HFFc6 (cell line): ENCODE measurements at regions not wholly inside any gene's neighbourhood (a gene's known extent, or its start where the extent isn't known, plus 50 kb on each side); places are given as distances from the start of the nearest gene placed in this dataset.

Experiments used
- DNase-seq: peaks from one replicate; pipeline ENCODE4 v3.0.0-alpha.2; 2018
- H3K27ac Mint-ChIP-seq: 2 replicates; pipeline ENCODE4 v1.8.0; 2020; ENCODE audit warnings: mild to moderate bottlenecking, mixed read lengths
- H3K27me3 Mint-ChIP-seq: 2 replicates; pipeline ENCODE4 v1.8.0; 2021; ENCODE audit warnings: mild to moderate bottlenecking, moderate library complexity, mixed read lengths; ENCODE audit not compliant: insufficient read depth
- H3K36me3 Mint-ChIP-seq: 2 replicates; pipeline ENCODE4 v1.8.0; 2021; ENCODE audit warnings: low read depth, mixed read lengths
- H3K4me1 Mint-ChIP-seq: 2 replicates; pipeline ENCODE4 v1.8.0; 2020; ENCODE audit warnings: low read depth, mixed read lengths
- H3K4me3 Mint-ChIP-seq: 2 replicates; pipeline ENCODE4 v1.8.0; 2020; ENCODE audit warnings: mild to moderate bottlenecking, moderate library complexity, mixed read lengths
- H3K9me3 Mint-ChIP-seq: 2 replicates; pipeline ENCODE4 v1.8.0; 2020; ENCODE audit warnings: mild to moderate bottlenecking, mixed read lengths
- CTCF ChIP-seq: fragments of 200-600 bp; sonication (generic); IDR thresholded peaks from 2 replicates; pipeline ENCODE4 v1.5.0; 2021; ENCODE audit warnings: antibody characterized with exemption, mild to moderate bottlenecking

GRCh38 chr20:59520814-59521213 is 83.5 kb upstream of the PHACTR3 start:
- H3K4me3 Mint-ChIP-seq: no peak overlapping the region
- no peak for DNase-seq
- H3K27ac Mint-ChIP-seq: no peak overlapping the region
- no peak for TF ChIP-seq CTCF
- H3K4me1 Mint-ChIP-seq: no peaks in the 10 kb centered on the region
- H3K9me3 Mint-ChIP-seq: no peaks in the 10 kb centered on the region
- no peaks in the 10 kb centered on the region for H3K36me3 Mint-ChIP-seq
- peaks cover 12% of the 10 kb centered on the region for H3K27me3 Mint-ChIP-seq

- H3K27ac Mint-ChIP-seq: no peak overlapping the region
- no peaks in the 10 kb centered on the region; the same call in 1 of the 2 replicates for H3K9me3 Mint-ChIP-seq
- peaks cover 4% of the 10 kb centered on the region for H3K27me3 Mint-ChIP-seq
- DNase-seq: no peak
- H3K4me1 Mint-ChIP-seq: no peaks in the 10 kb centered on the region
- TF ChIP-seq CTCF: peak; percentile 80
- no peaks in the 10 kb centered on the region for H3K36me3 Mint-ChIP-seq
- no peak overlapping the region for H3K4me3 Mint-ChIP-seq
Measured at GRCh38 chr20:59525500-59526241, 78.7 kb upstream of the PHACTR3 start.

GRCh38 chr20:59526242-59527225 is 77.8 kb upstream of the PHACTR3 start:
- Mint-ChIP-seq H3K27ac (no peak overlapping the region), H3K27me3 (peaks cover 4% of the 10 kb centered on the region), H3K36me3 (no peaks in the 10 kb centered on the region), H3K4me1 (no peaks in the 10 kb centered on the region), H3K4me3 (no peak overlapping the region), H3K9me3 (no peaks in the 10 kb centered on the region; the same call in 1 of the 2 replicates)
- peak; percentile 51 for TF ChIP-seq CTCF
- no peak for DNase-seq

- Mint-ChIP-seq H3K4me3 (no peak overlapping the region), H3K4me1 (no peaks in the 10 kb centered on the region), H3K9me3 (no peaks in the 10 kb centered on the region; the same call in 1 of the 2 replicates), H3K27ac (no peak overlapping the region), H3K27me3 (no peaks in the 10 kb centered on the region; the same call in 1 of the 2 replicates), H3K36me3 (no peaks in the 10 kb centered on the region)
- no peak for DNase-seq
- no peak for TF ChIP-seq CTCF
Measured at GRCh38 chr20:59530782-59531181, 73.6 kb upstream of the PHACTR3 start.

- Mint-ChIP-seq H3K27me3 (peaks cover 2% of the 10 kb centered on the region; the same call in 1 of the 2 replicates), H3K4me1 (no peaks in the 10 kb centered on the region), H3K36me3 (no peaks in the 10 kb centered on the region), H3K9me3 (peaks cover 17% of the 10 kb centered on the region), H3K27ac (no peak overlapping the region), H3K4me3 (no peak overlapping the region)
- TF ChIP-seq CTCF: no peak
- no peak for DNase-seq
Measured at GRCh38 chr20:59537991-59538390, 66.3 kb upstream of the PHACTR3 start.
